H9 (cell line): ENCODE measurements at regions not wholly inside any gene's neighbourhood (a gene's known extent, or its start where the extent isn't known, plus 50 kb on each side); places are given as distances from the start of the nearest gene placed in this dataset.

Experiments
- DNase-seq: peaks from one replicate; pipeline ENCODE4 v3.0.0-alpha.2; 2017
- H2AFZ ChIP-seq: one replicate; pipeline ENCODE4 v1.6.1; 2013; ENCODE audit warnings: mild to moderate bottlenecking, low read length, control low read depth, moderate library complexity
- H2AK5ac ChIP-seq: 2 replicates; pipeline ENCODE4 v1.6.1; 2013; ENCODE audit warnings: low read length, control low read depth, mixed read lengths; ENCODE audit not compliant: insufficient read length
- H2BK120ac ChIP-seq: one replicate; pipeline ENCODE4 v1.6.1; 2013; ENCODE audit warnings: low read depth, mild to moderate bottlenecking, low read length, control low read depth, inconsistent platforms; ENCODE audit not compliant: poor library complexity, severe bottlenecking
- H2BK12ac ChIP-seq: 2 replicates; pipeline ENCODE4 v1.6.1; 2013; ENCODE audit warnings: low read length, control low read depth, mixed read lengths, low read depth; ENCODE audit not compliant: insufficient read length
- H2BK15ac ChIP-seq: 2 replicates; pipeline ENCODE4 v1.6.1; 2013; ENCODE audit warnings: low read depth, low read length, control low read depth
- H2BK20ac ChIP-seq: one replicate; pipeline ENCODE4 v1.6.1; 2013; ENCODE audit warnings: low read depth, mild to moderate bottlenecking, low read length, control low read depth, inconsistent platforms; ENCODE audit not compliant: poor library complexity, severe bottlenecking
- H2BK5ac ChIP-seq: 2 replicates; pipeline ENCODE4 v1.6.1; 2013; ENCODE audit warnings: low read length, control low read depth, mixed read lengths; ENCODE audit not compliant: insufficient read length
- H3K14ac ChIP-seq: 2 replicates; pipeline ENCODE4 v1.6.1; 2013; ENCODE audit warnings: low read length, control low read depth; ENCODE audit not compliant: insufficient read depth
- H3K18ac ChIP-seq: 2 replicates; pipeline ENCODE4 v1.6.1; 2013; ENCODE audit warnings: low read depth, mild to moderate bottlenecking, mixed read lengths, low read length, control low read depth; ENCODE audit not compliant: insufficient read length
- H3K23ac ChIP-seq: 2 replicates; pipeline ENCODE4 v1.6.1; 2013; ENCODE audit warnings: low read length, control low read depth, mixed read lengths, low read depth; ENCODE audit not compliant: insufficient read length
- H3K23me2 ChIP-seq: 2 replicates; pipeline ENCODE4 v1.6.1; 2013; ENCODE audit warnings: low read depth, mild to moderate bottlenecking, mixed read lengths, low read length, control low read depth; ENCODE audit not compliant: insufficient read length, poor library complexity, severe bottlenecking
- H3K27ac ChIP-seq: 2 replicates; pipeline ENCODE4 v1.5.1; 2013; ENCODE audit warnings: low read length, control low read depth, mixed read lengths, low read depth; ENCODE audit not compliant: insufficient read length
- H3K27me3 ChIP-seq: 2 replicates; pipeline ENCODE4 v1.6.1; 2013; ENCODE audit warnings: low read length, control low read depth, inconsistent platforms; ENCODE audit not compliant: insufficient read depth
- H3K4ac ChIP-seq: 2 replicates; pipeline ENCODE4 v1.6.1; 2013; ENCODE audit warnings: low read depth, mild to moderate bottlenecking, control low read depth, inconsistent platforms, low read length, moderate library complexity
- H3K4me1 ChIP-seq: 2 replicates; pipeline ENCODE4 v1.6.1; 2013; ENCODE audit warnings: low read length, control low read depth, inconsistent platforms; ENCODE audit not compliant: insufficient read depth
- H3K4me2 ChIP-seq: 2 replicates; pipeline ENCODE4 v1.6.1; 2013; ENCODE audit warnings: low read length, control low read depth, mixed read lengths; ENCODE audit not compliant: insufficient read length, insufficient read depth
- H3K56ac ChIP-seq: 2 replicates; pipeline ENCODE4 v1.6.1; 2013; ENCODE audit warnings: low read depth, mild to moderate bottlenecking, mixed read lengths, low read length, control low read depth; ENCODE audit not compliant: insufficient read length
- H3K79me1 ChIP-seq: 2 replicates; pipeline ENCODE4 v1.6.1; 2013; ENCODE audit warnings: low read depth, mild to moderate bottlenecking, moderate library complexity, low read length, control low read depth, inconsistent platforms; ENCODE audit not compliant: insufficient read depth, poor library complexity, severe bottlenecking
- H3K79me2 ChIP-seq: 2 replicates; pipeline ENCODE4 v1.6.1; 2013; ENCODE audit warnings: low read length, control low read depth, inconsistent platforms; ENCODE audit not compliant: insufficient read depth
- H3K9ac ChIP-seq: 2 replicates; pipeline ENCODE4 v1.6.1; 2013; ENCODE audit warnings: low read length, control low read depth, mixed read lengths; ENCODE audit not compliant: insufficient read length; ENCODE audit errors: extremely low read depth
- H3K9me3 ChIP-seq: one replicate; pipeline ENCODE4 v1.6.1; 2013; ENCODE audit warnings: low read depth, low read length, inconsistent platforms; ENCODE audit not compliant: control insufficient read depth
- H3T11ph ChIP-seq: one replicate; pipeline ENCODE4 v1.6.1; 2013; ENCODE audit warnings: mild to moderate bottlenecking, low read length, control low read depth, inconsistent platforms
- H4K20me1 ChIP-seq: one replicate; pipeline ENCODE4 v1.6.1; 2013; ENCODE audit not compliant: control insufficient read depth, insufficient read length, insufficient read depth
- H4K5ac ChIP-seq: 2 replicates; pipeline ENCODE4 v1.6.1; 2013; ENCODE audit warnings: low read depth, mild to moderate bottlenecking, mixed read lengths, low read length, control low read depth; ENCODE audit not compliant: insufficient read length
- H4K8ac ChIP-seq: replicated peaks from 2 replicates; pipeline ENCODE4 v1.6.1; 2013; ENCODE audit warnings: low read length, control low read depth, mixed read lengths, low read depth; ENCODE audit not compliant: insufficient read length
- H4K91ac ChIP-seq: 2 replicates; pipeline ENCODE4 v1.6.1; 2013; ENCODE audit warnings: low read depth, mild to moderate bottlenecking, moderate library complexity, mixed read lengths, low read length, control low read depth; ENCODE audit not compliant: insufficient read length
- H3K27ac Mint-ChIP-seq, 3 experiments: 2 replicates in 2 of 3; 3 replicates in 1 of 3; pipeline ENCODE4 v1.8.0; 2020 to 2021; ENCODE audit warnings: mixed read lengths in 3 of 3, mild to moderate bottlenecking in 1 of 3, moderate library complexity in 1 of 3
- H3K27me3 Mint-ChIP-seq: 2 replicates; pipeline ENCODE4 v1.8.0; 2021; ENCODE audit warnings: low read depth, mild to moderate bottlenecking, moderate library complexity, mixed read lengths
- H3K36me3 Mint-ChIP-seq, 3 experiments: 2 replicates in 2 of 3; 3 replicates in 1 of 3; pipeline ENCODE4 v1.8.0; 2020 to 2021; ENCODE audit warnings: low read depth in 3 of 3, mixed read lengths in 3 of 3; ENCODE audit not compliant: insufficient read depth in 1 of 3
- H3K4me1 Mint-ChIP-seq, 2 experiments: 2 replicates each; pipeline ENCODE4 v1.8.0; 2020; ENCODE audit warnings: mixed read lengths in 2 of 2
- H3K4me3 Mint-ChIP-seq, 2 experiments: 2 replicates in 1 of 2; 3 replicates in 1 of 2; pipeline ENCODE4 v1.8.0; 2020 to 2021; ENCODE audit warnings: mild to moderate bottlenecking in 2 of 2, mixed read lengths in 2 of 2, moderate library complexity in 1 of 2
- H3K9me3 Mint-ChIP-seq, 2 experiments: 2 replicates in 1 of 2; 3 replicates in 1 of 2; pipeline ENCODE4 v1.8.0; 2020; ENCODE audit warnings: mild to moderate bottlenecking in 2 of 2, mixed read lengths in 2 of 2, moderate library complexity in 1 of 2
- WGBS: extraction: QIAGEN DNeasy Blood & Tissue Kit; methylation state at CpG from one replicate; pipeline ENCODE4 v1.1.7; 2013; ENCODE audit warnings: missing lambda C conversion rate, low lambda C conversion rate, mixed read lengths; ENCODE audit not compliant: insufficient read length; ENCODE audit errors: extremely low coverage; 5-methylcytosine and 5-hydroxymethylcytosine counted together
- TF ChIP-seq, protein P1 (sequence below): fragments of 200-600 bp; sonication (generic); conservative IDR thresholded peaks from 3 replicates; pipeline ENCODE4 v1.8.0; 2021; ENCODE audit warnings: antibody characterized with exemption, mild to moderate bottlenecking

DNA sequence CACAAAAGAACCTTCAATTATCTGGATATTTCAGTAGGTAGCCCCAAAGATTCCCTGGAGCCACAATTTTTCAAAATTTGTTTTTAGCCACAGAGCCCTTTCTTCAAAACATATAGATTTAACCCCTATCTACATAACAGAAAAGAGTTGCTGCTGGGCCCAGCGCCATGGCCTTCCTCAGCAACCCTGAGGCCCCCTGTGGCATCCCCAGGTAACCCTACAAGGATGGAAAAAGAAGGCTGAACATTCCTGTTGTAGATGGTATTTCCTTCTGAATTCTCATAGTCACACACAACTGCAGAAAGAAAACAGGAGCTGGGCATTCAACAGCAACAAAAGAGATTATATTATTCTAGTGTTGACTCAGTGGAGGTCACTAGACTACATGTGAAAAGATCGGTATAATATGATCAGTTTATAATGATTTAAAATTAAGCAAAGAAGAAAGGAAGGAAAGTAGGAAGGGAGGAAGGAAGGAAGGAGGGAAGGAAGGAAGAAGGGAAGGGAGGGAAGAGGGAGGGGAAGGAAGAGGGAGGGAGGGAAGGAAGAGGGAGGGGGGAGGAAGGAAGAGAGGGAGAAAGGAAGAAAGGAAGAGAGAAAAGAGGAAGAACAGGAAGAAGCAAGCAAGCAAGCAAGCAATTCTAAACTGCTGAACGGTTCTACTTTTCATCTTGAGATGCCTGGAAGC is 342.5 kb upstream of the NR2F2 start:
- H3K4me1 Mint-ChIP-seq, result peaks cover 13 to 16% of the 10 kb centered on the region in 2 experiments
- no peak overlapping the region for H2BK15ac ChIP-seq
- H3K56ac ChIP-seq, result no peak overlapping the region
- no peak overlapping the region for H3K4me3 Mint-ChIP-seq
- H3K18ac ChIP-seq, result no peak overlapping the region
- no peak overlapping the region for H3K4ac ChIP-seq
- H3K23me2 ChIP-seq, result no peaks in the 10 kb centered on the region
- no peak overlapping the region for H4K8ac ChIP-seq
- peak; percentile 28 for DNase-seq
- no peaks in the 10 kb centered on the region for H3K79me1 ChIP-seq
- no peak overlapping the region for H3K9ac ChIP-seq
- no peaks in the 10 kb centered on the region for H3K36me3 Mint-ChIP-seq
- H4K5ac ChIP-seq, result no peak overlapping the region
- H3K14ac ChIP-seq, result no peak overlapping the region
- H3K4me2 ChIP-seq, result no peak overlapping the region
- peaks cover 4% of the 10 kb centered on the region for H3K27me3 Mint-ChIP-seq
- no peak overlapping the region for H3K23ac ChIP-seq
- H3K27ac Mint-ChIP-seq, result peak overlapping the region in 1 of 3 experiments; percentile 19; a peak in 1 of 7 replicates
- H3K79me2 ChIP-seq, result no peaks in the 10 kb centered on the region
- WGBS, result no CpG with 5 or more reads among the region's 3 CpGs
- H2BK12ac ChIP-seq, result no peak overlapping the region
- H4K20me1 ChIP-seq, result no peaks in the 10 kb centered on the region
- H2AK5ac ChIP-seq, result no peak overlapping the region
- H3K27me3 ChIP-seq, result no peaks in the 10 kb centered on the region
- TF ChIP-seq, protein P1, sequence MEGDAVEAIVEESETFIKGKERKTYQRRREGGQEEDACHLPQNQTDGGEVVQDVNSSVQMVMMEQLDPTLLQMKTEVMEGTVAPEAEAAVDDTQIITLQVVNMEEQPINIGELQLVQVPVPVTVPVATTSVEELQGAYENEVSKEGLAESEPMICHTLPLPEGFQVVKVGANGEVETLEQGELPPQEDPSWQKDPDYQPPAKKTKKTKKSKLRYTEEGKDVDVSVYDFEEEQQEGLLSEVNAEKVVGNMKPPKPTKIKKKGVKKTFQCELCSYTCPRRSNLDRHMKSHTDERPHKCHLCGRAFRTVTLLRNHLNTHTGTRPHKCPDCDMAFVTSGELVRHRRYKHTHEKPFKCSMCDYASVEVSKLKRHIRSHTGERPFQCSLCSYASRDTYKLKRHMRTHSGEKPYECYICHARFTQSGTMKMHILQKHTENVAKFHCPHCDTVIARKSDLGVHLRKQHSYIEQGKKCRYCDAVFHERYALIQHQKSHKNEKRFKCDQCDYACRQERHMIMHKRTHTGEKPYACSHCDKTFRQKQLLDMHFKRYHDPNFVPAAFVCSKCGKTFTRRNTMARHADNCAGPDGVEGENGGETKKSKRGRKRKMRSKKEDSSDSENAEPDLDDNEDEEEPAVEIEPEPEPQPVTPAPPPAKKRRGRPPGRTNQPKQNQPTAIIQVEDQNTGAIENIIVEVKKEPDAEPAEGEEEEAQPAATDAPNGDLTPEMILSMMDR, result no peak
- H3T11ph ChIP-seq, result no peak overlapping the region
- H3K9me3 ChIP-seq, result no peaks in the 10 kb centered on the region
- no peak overlapping the region for H2BK20ac ChIP-seq
- H3K9me3 Mint-ChIP-seq, result no peaks in the 10 kb centered on the region
- no peak overlapping the region for H2AFZ ChIP-seq
- H2BK120ac ChIP-seq, result no peak overlapping the region
- H3K4me1 ChIP-seq, result no peaks in the 10 kb centered on the region; the same call in 1 of the 2 replicates
- H2BK5ac ChIP-seq, result no peak overlapping the region
- H4K91ac ChIP-seq, result no peak overlapping the region
- no peak overlapping the region for H3K27ac ChIP-seq
